Peyer's patch (tissue), 4 donors: ENCODE measurements at regions not wholly inside any gene's neighbourhood (a gene's known extent, or its start where the extent isn't known, plus 50 kb on each side); places are given as distances from the start of the nearest gene placed in this dataset.

Experiments used
- POLR2A ChIP-seq, 2 donors: fragments of 450-650 bp; IDR thresholded peaks; one replicate each; pipeline ENCODE4 v1.5.1; 2017; ENCODE audit warnings: antibody characterized with exemption in 2 of 2, mild to moderate bottlenecking in 2 of 2, moderate library complexity in 2 of 2
- TF ChIP-seq, protein P1 (sequence below), 6 experiments: fragments of 450-650 bp in 4 of 6; fragments of 200-600 bp in 2 of 6; sonication (generic) in 1 of 6; IDR thresholded peaks; one replicate each; pipeline ENCODE4 v1.5.1; 2017 to 2019; ENCODE audit warnings: antibody characterized with exemption in 6 of 6, mild to moderate bottlenecking in 3 of 6, moderate library complexity in 1 of 6

DNA sequence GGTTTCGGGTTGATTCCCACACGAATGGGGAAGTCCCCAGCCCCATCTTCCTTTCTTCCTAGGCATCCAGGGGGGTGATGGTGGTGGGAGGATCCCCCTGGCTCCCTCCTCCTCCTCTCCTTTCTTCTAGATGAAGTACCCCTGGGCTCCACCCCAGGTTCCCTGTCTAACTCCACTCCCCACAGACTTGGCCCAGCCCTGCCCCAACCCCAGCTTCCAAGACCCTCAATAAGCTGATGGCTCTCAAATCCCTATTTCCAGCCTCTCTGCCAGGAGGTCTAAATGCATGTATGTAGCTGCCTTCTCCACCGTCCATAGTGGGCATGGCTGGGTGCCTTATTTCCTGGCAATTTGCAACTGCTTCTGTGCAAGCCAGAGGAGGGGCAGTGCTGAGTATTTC lies 383.7 kb downstream of the BCL11B start:
- TF ChIP-seq, protein P1, sequence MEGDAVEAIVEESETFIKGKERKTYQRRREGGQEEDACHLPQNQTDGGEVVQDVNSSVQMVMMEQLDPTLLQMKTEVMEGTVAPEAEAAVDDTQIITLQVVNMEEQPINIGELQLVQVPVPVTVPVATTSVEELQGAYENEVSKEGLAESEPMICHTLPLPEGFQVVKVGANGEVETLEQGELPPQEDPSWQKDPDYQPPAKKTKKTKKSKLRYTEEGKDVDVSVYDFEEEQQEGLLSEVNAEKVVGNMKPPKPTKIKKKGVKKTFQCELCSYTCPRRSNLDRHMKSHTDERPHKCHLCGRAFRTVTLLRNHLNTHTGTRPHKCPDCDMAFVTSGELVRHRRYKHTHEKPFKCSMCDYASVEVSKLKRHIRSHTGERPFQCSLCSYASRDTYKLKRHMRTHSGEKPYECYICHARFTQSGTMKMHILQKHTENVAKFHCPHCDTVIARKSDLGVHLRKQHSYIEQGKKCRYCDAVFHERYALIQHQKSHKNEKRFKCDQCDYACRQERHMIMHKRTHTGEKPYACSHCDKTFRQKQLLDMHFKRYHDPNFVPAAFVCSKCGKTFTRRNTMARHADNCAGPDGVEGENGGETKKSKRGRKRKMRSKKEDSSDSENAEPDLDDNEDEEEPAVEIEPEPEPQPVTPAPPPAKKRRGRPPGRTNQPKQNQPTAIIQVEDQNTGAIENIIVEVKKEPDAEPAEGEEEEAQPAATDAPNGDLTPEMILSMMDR (IDR thresholded peaks at IDR 0.05), result no peak
- TF ChIP-seq POLR2A (IDR thresholded peaks at IDR 0.05), result no peak
